ENCODE measurements at regions not wholly inside any gene's neighbourhood (a gene's known extent, or its start where the extent isn't known, plus 50 kb on each side); places are given as distances from the start of the nearest gene placed in this dataset.
"Not testable (repeated sequence)": the region's sequence is repeated elsewhere in the genome, so short reads cannot be mapped to it uniquely, and the experiment has no call there.

DNA sequence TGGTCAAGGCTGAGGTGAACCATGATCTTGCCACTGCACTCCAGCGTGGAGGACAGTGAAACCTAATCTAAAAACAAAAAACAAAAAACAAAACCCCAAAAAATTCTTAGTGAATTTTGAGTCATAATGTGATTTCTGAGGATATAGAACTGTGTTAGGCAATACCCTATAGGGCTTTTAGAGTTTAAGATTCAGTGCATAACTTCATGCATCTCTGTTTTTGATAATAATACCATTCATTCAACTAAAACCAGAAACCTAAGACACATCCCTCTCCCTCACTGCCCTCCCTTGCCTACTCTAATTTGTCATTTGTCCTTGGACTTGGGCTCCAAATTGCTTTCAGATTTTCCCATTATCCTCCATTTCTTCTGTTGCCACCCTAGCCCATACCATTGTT, 405.7 kb upstream of the EDIL3 start:
- DNase-seq (ENCODE audit: low read depth, low spot score), result no peak

DNA sequence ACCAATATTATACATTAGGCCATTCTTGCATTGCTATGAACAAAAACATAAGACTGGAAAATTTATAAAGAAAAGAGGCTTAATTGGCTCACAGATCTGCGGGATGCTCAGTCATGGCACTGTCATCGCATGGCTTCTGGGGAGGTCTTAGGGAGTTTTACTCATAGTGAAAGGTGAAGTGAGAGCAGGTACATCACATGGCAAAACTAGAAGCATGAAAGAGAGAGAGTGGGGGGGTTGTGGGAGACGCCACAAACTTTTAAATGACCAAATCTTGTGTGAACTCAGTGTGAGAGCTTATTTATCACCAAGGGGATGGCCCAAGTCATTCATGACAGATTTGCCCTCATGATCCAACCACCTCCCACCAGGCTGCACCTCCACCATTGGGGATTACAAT, 398.3 kb upstream of the EDIL3 start:
- no peak for DNase-seq (ENCODE audit: low read depth, low spot score)

DNA sequence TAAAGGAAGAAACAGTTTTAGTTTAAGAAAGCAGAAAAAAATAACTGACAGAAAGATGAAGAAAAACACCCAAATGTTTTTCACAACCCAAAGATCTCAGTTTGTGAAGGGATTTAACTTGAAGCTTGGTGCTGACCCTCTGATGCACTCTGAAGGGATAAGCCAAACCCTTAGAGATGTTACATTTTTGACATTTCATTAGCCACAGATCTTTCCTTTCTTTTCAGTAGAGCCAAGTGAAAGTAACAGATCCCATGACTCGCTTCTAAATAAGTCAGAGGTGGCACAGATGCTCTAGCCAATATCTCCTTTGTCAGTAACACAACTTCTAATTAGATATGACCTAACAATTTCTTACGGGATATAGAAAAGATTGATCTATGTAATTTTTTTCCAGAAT, 394.5 kb upstream of the EDIL3 start:
- no peak for DNase-seq (ENCODE audit: low read depth, low spot score)

DNA sequence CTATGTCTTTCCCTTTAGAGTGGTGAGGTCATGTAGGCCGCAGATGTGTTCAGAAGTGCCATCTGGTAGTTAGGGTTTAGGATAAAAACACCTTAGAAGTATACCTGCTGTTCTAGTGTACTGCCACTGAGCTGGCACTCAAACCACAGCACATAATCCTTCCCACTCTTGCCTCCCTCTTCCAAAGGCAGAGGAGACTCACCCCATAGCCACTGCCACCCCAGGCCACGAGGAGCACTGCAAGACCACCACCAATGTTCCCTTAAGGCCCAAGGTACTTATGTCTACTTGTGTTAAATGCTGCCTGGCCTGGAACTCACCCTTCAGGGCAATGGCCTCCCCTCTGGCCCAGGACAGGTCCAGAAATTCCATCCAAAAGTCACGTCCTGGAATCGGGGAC, 379.5 kb upstream of the EDIL3 start:
- no peak for DNase-seq (ENCODE audit: low read depth, low spot score)

DNA sequence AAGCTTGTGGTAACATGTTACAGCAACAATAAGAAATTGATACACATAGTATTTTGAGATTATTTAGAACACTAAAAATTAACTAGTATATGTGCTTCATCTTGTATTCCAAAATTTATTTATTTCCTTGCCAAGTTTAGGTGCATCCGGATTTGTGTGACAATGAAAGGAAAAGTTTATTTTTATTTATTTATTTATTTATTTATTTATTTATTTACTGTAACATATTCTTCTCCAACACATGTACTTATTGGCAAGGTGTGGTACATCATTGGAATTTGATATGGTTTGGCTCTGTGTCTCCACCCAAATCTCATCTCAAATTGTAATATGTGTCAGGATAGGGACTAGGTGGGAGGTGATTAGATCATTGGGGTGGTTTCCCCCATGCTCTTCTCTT, 373.3 kb upstream of the EDIL3 start:
- DNase-seq (ENCODE audit: low read depth, low spot score), result no peak

DNA sequence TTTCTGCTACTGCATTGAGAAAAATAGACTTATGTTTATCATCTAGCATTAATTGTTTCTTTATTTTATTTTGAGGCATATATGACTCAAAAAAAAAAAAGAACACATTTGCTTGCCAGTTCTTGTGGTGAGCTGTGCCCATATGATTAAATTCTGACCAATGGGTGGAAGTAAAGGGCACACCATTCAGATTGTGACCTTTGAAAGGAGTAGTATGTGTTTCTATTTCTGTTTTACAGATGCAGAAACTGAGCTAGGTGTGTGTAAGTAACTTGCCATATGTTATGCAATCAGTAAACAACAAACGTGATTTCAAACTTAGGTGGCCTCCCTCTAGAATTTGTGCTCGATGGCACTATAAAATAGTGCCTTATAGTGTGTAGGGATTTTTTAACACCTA, 368.1 kb upstream of the EDIL3 start:
- DNase-seq (ENCODE audit: low read depth, low spot score), result no peak

DNA sequence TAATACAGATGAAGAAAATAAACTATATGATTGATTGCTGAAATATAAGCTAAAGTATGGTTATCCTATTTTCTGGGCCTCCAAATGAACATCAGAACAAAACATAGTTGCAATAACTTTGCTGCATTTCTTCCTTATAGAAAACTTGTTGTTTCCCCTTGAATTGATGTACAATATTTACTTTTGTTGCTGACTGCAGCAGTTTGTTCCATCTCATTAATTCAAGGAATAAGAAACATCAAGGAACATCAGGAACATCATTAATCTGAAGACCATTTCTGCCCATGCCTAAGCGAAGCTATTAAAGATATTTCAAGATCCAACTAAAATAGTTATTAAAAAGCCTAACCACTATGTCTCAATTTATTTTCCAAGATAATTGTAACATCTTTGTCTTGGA, 363.6 kb upstream of the EDIL3 start:
- DNase-seq (ENCODE audit: low read depth, low spot score), result no peak

DNA sequence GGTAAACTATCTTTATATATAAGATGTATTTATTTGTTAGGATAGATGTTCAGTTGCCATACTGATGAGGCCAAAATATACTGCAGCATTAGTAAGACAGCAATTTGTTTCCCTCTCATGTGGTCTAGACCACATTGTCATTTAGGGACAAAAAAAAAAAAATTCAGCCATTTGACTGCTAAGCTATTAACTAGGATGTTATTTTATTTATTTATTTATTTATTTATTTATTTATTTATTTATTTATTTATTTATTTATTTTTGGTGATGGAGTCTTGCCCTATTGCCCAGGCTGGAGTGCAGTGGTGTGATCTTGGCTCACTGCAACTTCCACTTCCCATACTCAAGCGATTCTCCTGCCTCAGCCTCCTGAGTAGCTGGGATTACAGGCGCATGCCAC, 361.6 kb upstream of the EDIL3 start:
- not testable (repeated sequence) for DNase-seq (ENCODE audit: low read depth, low spot score)

DNA sequence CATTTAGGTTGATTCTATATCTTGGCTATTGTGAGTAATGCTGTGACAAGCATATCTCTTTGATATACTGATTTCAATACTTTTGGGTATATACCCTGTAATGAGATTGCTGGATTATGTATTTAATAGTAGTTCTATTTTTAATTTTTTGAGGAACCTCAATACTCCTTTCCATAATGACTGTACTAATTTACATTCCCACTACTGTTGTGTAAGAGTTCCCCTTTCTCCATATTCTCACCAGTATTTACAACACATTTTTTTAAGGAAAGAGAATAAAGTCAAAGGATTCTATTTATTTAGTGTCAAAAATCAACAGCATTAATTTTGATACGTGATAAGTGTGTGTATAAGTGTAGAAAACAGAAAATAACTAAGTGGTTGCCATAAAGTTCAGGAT, 356.4 kb upstream of the EDIL3 start:
- DNase-seq (ENCODE audit: low read depth, low spot score), result no peak

DNA sequence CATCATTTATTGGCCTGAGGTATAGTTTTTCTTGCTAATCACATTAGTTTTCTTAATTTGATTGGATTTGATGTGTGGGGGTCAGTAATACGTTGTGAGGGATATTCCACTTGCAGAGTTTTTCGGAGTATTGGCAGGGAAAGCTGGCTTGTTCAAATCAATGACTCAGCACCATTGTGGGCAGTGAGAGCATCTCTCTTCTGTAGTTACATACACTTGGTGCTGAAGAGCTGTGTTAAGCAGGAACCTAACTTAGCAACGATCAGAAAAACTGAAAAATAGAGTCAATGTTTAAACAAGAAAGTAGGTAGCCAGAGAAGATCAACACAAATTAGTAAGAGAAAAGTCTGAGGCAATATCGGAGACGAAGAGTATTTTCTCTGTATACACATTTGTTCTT, 344.6 kb upstream of the EDIL3 start:
- no peak for DNase-seq (ENCODE audit: low read depth, low spot score)

DNA sequence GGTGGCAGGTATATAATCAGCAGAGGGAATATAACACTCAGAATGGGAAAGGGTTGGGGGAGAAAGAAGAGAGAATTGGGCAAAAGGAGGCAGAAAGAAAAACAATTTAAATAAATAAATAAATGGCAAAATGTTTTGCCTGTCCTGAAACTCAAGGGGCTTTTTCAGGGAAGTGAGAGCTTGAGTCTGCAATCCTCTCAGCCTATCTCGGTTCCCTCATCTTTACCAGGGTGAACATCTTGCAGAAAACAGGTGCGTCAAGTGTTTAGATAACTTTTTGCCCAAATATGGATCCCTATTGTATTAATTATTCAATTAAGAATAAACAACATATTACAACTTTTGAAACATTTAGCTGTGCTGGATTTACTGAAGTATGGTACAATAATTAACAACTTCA, 343.0 kb upstream of the EDIL3 start:
- no peak for DNase-seq (ENCODE audit: low read depth, low spot score)

DNA sequence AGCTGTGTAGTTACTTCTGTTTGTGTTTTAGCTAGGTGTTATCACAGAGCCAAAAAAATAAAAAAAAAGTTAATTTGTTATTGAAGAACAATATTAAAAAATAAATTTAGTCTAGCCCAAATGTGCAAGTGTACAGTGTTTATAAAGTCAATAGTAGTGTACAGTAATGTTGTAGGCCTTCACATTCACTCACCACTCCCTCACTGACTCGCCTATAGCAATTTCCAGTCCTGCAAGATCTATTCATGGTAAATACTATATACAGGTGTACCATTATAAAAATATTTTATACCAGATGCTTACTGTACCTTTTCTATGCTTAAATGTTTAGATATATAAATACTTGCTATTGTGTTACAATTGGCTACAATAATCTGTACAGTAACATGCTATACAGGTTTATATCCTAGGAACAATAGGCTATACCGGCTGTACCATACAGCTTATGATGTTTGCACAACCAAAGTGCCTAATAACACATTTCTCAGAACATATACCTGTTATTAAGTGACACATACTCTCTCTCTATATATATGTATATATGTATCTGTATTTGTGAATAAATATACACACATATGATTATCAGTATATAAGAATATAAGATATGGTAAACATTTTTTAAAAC, 341.4 kb upstream of the EDIL3 start:
- DNase-seq (ENCODE audit: low read depth, low spot score), result no peak

DNA sequence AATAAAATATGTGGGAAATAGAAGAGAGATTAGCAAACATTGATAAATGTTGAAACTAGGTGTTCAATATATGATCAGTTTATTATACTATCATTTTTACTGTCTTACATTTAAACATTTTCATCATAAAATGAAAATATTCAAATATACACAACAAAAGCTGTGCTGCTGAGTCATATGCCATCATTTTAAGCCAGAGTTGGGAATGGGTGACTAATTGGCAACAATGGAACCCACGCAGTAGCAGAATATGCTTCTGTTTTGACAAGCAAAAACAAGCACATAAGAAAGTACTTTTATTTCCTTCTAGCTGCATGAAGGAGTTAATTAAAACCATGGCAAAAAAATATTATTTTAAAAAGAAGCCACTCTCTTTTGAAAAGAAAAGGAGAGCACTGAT, 340.0 kb upstream of the EDIL3 start:
- no peak for DNase-seq (ENCODE audit: low read depth, low spot score)

DNA sequence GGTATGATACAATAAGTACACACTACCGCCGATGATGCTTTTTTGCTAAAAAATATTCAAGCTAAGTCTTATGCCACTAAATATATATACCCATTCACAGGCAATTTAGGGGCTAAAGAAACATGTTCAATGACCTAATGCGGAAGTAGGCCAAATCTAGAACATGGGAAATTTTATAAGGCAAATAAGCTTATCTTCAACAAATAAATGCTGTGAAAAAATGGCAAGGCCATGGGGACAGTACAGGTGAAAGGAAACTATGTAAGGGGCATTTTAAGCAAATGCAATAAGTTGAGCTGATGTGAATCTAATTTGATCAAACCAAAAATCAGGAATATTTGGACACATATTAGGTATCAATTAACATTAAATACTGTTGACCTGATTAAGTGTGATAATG, 339.5 kb upstream of the EDIL3 start:
- DNase-seq (ENCODE audit: low read depth, low spot score), result no peak

DNA sequence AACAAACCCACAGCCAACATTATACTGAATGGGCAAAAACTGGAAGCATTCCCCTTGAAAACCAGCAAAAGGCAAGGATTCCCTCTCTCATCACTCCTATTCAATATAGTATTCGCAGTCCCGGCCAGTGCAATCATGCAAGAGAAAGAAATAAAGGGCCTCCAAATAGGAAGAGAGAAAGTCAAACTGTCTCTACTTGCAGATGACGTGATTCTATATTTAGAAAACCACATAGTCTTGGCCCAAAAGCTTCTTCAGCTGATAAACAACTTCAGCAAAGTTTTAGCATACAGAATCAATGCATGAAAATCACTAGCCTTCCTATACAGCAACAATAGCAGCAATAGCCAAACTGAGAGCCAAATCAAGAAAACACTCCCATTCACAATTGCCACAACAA, 333.7 kb upstream of the EDIL3 start:
- no peak for DNase-seq (ENCODE audit: low read depth, low spot score)

DNA sequence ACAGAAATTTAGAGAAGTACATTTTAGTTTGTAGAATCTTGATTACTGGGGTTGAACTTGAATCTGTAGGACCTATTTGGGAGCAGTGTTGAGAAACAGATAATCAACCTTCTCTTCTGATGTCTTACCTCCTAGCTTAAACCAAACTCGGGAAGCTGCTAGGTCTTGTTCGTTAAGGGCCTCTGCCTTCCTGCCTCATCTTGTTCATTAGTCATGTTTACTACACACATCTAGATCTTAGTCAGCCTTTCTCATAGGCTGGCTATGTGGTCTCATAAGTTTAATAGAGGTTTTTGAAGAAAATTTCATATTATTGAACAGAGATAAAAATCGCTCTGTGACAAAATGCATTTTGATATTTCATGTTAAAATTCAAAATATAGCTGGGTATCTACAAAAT, 331.0 kb upstream of the EDIL3 start:
- DNase-seq (ENCODE audit: low read depth, low spot score), result no peak

DNA sequence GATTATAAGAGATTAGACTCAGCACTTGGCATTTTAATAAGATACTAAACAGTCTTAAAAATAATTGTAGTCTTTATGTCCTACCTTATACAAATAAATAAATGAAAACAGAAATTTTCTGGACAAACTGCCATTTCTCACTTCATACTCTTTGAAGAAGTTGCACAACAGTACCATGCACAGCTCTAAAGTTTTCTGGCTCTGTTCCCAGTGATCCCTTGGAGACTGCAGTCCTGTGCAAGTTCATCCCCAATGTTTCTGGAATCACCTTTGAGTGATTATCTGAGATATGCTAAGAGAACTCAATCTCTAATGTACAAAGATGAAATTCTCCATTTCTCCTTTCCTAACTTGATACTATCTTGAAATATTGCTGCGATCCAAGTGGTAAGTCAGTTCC, 330.4 kb upstream of the EDIL3 start:
- DNase-seq (ENCODE audit: low read depth, low spot score), result no peak

DNA sequence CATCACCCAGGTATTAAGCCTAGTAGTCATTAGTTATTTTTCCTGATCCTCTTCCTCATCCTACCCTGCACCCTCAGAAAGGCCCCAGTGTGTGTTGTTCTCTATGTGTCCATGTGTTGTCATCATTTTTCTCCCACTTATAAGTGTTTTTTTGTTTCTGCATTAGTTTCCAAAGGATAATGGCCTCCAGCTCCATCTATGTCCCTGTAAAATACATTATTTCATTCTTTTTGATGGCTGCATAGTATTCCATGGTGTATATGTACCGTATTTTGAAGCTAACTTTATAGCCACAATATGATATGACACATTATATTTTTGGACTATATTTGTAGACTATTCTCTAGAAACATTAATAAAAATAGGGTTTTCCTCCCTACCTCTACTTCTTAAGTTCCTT, 324.4 kb upstream of the EDIL3 start:
- no peak for DNase-seq (ENCODE audit: low read depth, low spot score)

DNA sequence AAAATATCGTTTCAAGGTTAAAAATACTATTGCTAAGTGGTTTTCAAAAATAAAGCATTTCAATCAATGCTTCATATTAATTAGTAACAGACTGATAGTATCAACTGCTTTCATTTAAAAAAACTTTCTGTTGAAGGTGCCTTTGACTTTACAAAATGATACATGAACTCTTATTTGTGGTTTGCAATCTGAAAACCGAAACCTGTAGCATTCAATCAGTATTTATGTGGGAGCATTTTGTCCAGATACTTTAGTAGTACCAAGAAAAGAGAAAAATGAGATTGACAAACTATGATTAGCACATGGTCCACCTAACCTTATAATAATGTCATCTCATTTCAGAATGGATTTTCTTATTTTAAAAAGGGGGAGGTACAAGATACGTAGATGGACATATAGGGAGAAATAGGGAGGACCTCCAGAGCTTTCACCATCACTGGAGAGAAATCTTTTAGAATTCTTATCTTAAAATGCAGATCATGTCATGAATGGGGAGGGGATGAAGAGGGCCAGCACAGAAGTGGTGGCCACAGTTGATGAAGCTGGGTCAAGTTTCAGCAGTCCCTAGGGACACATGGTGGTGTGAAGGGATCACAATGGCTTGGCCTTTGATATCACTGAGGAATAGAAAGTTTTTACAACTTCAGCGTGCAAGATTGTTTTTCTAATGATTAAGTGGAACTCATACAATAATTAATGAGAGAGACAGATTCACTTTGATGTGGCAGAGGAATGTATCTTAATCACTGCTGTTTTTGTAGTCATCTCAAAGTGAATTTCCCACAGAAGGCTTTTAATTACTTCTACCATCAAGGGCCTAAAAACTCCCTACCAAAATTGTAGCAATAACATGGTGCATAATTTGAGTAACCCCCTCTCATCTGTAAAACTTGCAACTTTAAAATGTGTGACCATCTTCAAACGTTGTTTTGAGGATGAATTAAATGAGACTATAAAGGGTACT, 322.3 kb upstream of the EDIL3 start:
- DNase-seq (ENCODE audit: low read depth, low spot score), result no peak

DNA sequence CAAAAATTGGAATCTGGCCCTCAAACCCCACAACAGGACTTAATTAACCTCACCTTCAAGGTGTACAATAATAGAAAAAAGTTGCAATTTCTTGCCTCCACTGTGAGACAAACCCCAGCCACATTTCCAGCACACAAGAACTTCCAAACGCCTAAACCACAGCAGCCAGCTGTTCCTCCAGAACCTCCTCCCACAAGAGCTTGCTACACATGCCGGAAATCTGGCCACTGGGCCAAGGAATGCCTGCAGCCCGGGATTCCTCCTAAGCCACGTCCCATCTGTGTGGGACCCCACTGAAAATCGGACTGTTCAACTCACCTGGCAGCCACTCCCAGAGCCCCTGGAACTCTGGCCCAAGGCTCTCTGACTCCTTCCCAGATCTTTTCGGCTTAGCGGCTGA, 315.9 kb upstream of the EDIL3 start:
- DNase-seq (ENCODE audit: low read depth, low spot score), result not testable (repeated sequence)

DNA sequence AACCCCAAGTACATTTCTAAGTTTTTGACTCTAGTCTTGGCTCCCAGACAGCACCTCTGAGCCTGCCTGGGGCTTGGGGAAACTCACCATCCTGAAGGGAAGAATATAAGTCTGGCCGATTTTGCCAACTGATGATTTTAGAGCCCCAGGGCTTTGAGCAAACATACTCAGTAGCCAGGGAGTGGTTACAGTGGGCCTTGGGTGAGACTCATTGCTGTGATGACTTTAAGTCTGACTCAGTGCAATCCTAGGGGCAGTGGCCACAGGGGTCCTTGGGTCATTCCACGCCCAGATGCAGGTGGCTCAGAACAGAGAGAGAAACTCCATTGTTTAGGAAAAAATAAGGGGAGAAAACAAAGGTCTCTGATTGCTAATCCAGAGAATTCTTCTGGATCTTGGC, 312.0 kb upstream of the EDIL3 start:
- DNase-seq (ENCODE audit: low read depth, low spot score), result no peak

DNA sequence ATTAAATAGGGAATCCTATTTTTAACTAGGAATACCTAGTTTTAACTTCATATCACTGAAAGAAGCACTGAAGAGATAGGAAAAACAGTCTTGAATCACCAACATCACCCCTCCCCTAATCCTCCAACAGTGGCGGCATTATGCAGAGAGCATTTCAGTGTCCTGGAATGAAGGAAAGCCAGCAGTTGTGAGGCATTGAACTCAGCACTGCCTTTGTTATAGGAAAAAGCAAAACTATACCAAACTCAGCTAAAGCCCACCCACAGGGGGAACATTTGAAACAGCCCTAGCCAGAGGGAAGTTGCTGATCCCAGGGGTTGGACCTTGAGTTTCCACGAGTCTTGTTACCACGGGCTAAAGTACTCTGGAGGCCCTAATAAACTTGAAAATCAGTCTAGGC, 310.6 kb upstream of the EDIL3 start:
- DNase-seq (ENCODE audit: low read depth, low spot score), result no peak

DNA sequence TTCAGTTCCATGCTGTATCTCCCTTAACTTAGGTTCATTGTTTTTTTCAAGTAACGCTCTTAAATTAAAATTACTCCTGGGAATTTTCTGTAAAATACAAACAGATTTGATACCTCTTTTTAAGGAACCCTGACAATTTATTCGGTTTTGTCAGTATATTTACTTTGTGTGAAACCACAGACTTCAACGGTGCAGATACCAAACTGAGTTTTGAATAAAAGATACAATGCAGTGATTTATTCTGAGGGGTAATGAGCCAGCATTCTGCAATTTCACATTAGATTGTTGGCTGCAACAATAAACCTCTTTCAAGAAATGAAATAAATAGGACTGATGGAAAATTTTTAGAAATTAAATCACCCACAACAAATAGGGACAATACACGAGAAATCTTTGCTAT, 308.6 kb upstream of the EDIL3 start:
- no peak for DNase-seq (ENCODE audit: low read depth, low spot score)

Measured in smooth muscle cell of the brain vasculature (primary cell).